ENCODE measurements at regions not wholly inside any gene's neighbourhood (a gene's known extent, or its start where the extent isn't known, plus 50 kb on each side); places are given as distances from the start of the nearest gene placed in this dataset.

DNA sequence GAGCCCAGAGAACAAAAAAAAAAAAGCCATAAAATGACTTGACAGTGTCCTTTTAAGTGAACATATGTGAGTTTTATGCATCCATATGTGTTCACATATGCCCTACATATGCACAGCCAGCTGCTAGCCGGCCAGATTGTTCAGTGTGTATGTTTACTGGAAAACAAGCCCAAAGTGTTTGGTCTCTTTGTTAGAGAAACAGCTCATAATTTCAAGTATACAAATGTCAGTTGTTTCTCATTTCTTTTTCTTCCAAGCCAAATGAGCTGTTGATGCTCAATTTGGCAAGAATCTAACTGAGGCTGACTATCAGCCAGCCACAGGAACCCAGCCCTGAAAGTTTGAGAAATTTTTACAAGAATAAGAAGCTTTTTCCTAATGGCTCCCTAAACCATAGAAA, 60.8 kb upstream of the TSPAN8 start:
- H3K27ac ChIP-seq = no peak overlapping the region
- TF ChIP-seq POLR2A (IDR thresholded peaks at IDR 0.05) (no peak), EP300 (IDR thresholded peaks at IDR 0.05) (no peak), POLR2AphosphoS5 (IDR thresholded peaks at IDR 0.05) (no peak)
- TF ChIP-seq, protein P1, sequence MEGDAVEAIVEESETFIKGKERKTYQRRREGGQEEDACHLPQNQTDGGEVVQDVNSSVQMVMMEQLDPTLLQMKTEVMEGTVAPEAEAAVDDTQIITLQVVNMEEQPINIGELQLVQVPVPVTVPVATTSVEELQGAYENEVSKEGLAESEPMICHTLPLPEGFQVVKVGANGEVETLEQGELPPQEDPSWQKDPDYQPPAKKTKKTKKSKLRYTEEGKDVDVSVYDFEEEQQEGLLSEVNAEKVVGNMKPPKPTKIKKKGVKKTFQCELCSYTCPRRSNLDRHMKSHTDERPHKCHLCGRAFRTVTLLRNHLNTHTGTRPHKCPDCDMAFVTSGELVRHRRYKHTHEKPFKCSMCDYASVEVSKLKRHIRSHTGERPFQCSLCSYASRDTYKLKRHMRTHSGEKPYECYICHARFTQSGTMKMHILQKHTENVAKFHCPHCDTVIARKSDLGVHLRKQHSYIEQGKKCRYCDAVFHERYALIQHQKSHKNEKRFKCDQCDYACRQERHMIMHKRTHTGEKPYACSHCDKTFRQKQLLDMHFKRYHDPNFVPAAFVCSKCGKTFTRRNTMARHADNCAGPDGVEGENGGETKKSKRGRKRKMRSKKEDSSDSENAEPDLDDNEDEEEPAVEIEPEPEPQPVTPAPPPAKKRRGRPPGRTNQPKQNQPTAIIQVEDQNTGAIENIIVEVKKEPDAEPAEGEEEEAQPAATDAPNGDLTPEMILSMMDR (IDR thresholded peaks at IDR 0.05) = no peak
- DNase-seq = peak in 1 of 2 donors; percentile 33
- H3K36me3 ChIP-seq = no peaks in the 10 kb centered on the region
- H3K27me3 ChIP-seq = no peaks in the 10 kb centered on the region
- no peaks in the 10 kb centered on the region for H3K9me3 ChIP-seq
- intact Hi-C loops (cut with DNase I; ENCODE audit: low total_unique reads) = no loop called here
- H3K4me3 ChIP-seq = no peak overlapping the region
- 34 to 67% (median 64%) methylated on average over 1 of the region's 1 CpG for WGBS, 5 donors
- H3K4me1 ChIP-seq = peaks cover 8 to 18% (median 12%) of the 10 kb centered on the region in 4 donors

DNA sequence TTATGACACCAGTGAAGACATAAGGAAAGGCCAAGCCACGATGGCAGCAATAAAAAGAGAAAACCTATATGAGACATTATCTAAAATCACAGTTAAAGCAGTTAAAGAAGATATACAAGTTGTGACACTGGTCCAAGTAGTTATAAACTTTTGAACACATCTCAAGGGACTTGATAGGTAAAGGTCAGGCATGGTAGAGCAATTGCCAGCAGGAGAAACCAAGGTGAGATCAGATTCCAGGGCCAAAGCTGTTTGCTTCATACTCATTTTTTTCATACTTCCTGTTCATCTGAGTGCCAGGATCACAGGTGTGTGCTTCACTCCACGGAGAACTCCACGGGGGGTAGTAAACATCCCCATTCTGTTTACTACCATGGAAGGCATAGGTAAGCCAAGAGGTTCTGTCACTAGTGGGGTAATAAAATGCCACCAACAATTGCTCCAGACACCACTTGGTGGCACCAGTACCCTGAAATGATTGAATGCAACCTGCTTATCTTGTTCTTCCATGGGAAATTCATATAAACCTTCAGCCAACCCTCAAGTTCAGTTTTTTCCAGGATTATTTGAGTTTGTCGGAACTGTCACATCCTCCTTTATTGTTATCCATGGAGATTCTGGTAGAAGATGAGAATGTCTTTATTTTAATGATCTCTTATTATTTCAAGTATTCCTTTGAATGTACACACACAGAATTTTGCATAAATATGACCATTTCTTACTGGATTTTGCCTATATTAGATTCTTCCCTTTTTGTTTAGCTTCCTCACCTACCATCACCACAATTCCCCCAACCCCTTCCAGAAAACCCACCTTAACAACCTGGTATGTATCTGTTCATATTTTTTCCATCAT, 59.2 kb upstream of the TSPAN8 start:
- intact Hi-C loops (cut with DNase I; ENCODE audit: low total_unique reads) = no loop called here
- H3K4me3 ChIP-seq = no peak overlapping the region
- no peak for TF ChIP-seq EP300 (IDR thresholded peaks at IDR 0.05)
- TF ChIP-seq, protein P1 (IDR thresholded peaks at IDR 0.05) = peak in 5 of 7 experiments; percentile 21 to 52 (median 34)
- peak; percentile 38 to 75 for DNase-seq
- peaks cover 8 to 18% (median 12%) of the 10 kb centered on the region in 4 donors for H3K4me1 ChIP-seq
- WGBS, 5 donors = 39 to 48% (median 43%) methylated on average over 4 of the region's 4 CpGs
- peak overlapping the region in 1 of 5 donors; percentile 31 for H3K27ac ChIP-seq
- no peaks in the 10 kb centered on the region for H3K9me3 ChIP-seq
- no peaks in the 10 kb centered on the region for H3K36me3 ChIP-seq
- H3K27me3 ChIP-seq = no peaks in the 10 kb centered on the region

DNA sequence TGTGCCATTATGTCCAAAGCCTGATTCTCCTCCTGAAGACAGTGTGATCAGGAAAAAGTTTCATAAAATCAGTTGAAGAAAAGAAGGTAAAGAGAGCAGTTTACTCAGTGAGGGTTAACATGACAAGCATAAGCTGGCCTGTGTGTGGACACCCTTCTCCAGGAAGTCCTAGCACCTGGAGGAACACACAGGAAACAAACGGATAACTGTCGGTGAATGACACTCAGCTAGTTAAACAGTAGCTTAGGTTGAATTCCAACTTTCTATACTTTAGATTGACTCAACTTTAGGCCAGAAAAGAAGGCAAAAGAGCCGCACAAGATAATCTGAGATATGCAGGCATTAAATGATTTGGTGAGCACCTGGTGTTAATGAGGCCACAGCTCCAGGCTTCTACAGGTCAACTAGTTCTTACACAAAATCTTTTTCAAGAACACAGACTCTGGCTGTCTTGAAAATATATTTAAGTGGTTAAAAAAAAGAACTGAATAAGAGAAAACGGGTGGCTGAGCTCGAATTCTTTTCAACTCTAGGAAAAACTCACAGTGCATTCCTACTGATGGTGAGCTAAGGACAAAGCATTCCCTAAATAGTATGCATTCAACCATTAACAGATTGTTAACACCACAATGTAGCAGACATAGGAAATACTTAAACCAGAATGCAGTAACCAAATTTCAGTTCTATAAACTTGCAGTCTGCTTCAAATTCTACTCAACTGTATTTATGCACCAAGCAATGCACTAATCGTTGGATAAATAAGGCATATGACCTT, 56.9 kb upstream of the TSPAN8 start:
- Histone ChIP-seq H3K27ac (peak overlapping the region in 2 of 5 donors; percentile 35 to 62), H3K4me1 (peaks cover 8 to 18% (median 12%) of the 10 kb centered on the region in 4 donors), H3K36me3 (no peaks in the 10 kb centered on the region), H3K27me3 (no peaks in the 10 kb centered on the region), H3K9me3 (no peaks in the 10 kb centered on the region), H3K4me3 (no peak overlapping the region)
- DNase-seq = peak in 1 of 2 donors; percentile 49
- WGBS, 5 donors = 14 to 32% (median 20%) methylated on average over 6 of the region's 6 CpGs
- TF ChIP-seq POLR2AphosphoS5 (IDR thresholded peaks at IDR 0.05) (peak in 2 of 3 donors; percentile 38 to 47), EP300 (IDR thresholded peaks at IDR 0.05) (no peak)
- TF ChIP-seq, protein P1 (IDR thresholded peaks at IDR 0.05) = no peak
- intact Hi-C loops (cut with DNase I; ENCODE audit: low total_unique reads) = no loop called here

DNA sequence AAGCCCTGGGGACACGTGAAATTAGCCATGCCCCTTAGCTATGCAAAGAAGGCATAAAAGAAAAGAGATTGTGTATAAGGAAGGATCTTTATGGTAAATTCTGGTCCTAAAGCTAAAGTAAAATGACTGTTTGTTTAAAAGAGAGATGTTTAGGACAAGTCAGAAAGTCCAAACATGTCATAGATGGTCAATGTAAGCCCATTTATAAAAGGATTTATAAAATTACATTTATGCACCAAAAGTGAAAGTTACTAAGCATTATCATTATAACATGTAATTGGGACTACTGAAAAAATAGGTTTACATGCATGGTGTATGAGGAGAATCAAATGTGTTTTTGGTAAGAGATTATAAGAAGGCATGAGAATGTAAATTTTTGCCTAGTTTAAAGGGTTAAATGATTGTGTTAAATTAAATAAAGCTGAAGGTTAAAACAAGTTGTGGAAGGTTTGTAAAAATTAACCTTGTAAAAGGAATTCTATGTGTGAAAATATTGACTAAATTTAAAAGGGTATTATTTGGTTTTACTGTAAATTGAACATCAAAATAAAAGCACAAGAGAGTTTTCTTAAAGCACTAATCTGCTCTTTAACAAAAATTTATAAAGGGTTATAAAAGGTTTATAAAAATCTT, 50.4 kb upstream of the TSPAN8 start:
- no peaks in the 10 kb centered on the region for H3K27me3 ChIP-seq
- no peak overlapping the region for H3K4me3 ChIP-seq
- 20 to 76% (median 36%) methylated on average over 1 of the region's 1 CpG for WGBS, 5 donors
- intact Hi-C loops (cut with DNase I; ENCODE audit: low total_unique reads) = no loop called here
- H3K9me3 ChIP-seq = peaks cover 0 to 5% (median 0%) of the 10 kb centered on the region in 4 donors
- no peak for DNase-seq
- H3K27ac ChIP-seq = no peak overlapping the region
- TF ChIP-seq EP300 (IDR thresholded peaks at IDR 0.05) (no peak), POLR2A (IDR thresholded peaks at IDR 0.05) (no peak), POLR2AphosphoS5 (IDR thresholded peaks at IDR 0.05) (no peak)
- TF ChIP-seq, protein P1 (IDR thresholded peaks at IDR 0.05) = no peak
- no peaks in the 10 kb centered on the region for H3K36me3 ChIP-seq
- no peaks in the 10 kb centered on the region for H3K4me1 ChIP-seq
